HepG2 (cell line): ENCODE measurements at regions not wholly inside any gene's neighbourhood (a gene's known extent, or its start where the extent isn't known, plus 50 kb on each side); places are given as distances from the start of the nearest gene placed in this dataset.

ENCODE experiments used
- ATAC-seq: fragments of 200-7000 bp; cut with Tn5 transposase; 3 replicates; pipeline ENCODE4 v1.9.1; 2020; ENCODE audit warnings: mild to moderate bottlenecking, moderate library complexity
- BruUV-seq: library from RNA; stranded (reverse); fragments of 400-500 nt; replicated peaks from 2 replicates; lab custom pipeline; 2021; lab: Mats Ljungman, UMichigan
- CTCF ChIA-PET: fragments of 300-600 bp; formaldehyde crosslinking; extraction: SDS; loops from one replicate; lab custom pipeline; 2021; ENCODE audit warnings: low total read pairs, inconsistent platforms, low intra/inter-chr PET ratio; lab: Yijun Ruan, JAX
- POLR2A ChIA-PET: fragments of 350-600 bp; sonication (Branson Sonifier 250); formaldehyde crosslinking; loops from one replicate; lab custom pipeline; 2020; ENCODE audit warnings: antibody characterized with exemption, inconsistent platforms; lab: Yijun Ruan, JAX
- DNase-seq: peaks from one replicate; pipeline ENCODE4 v3.0.0-alpha.2; 2015; ENCODE audit warnings: low spot score
- FAIRE-seq: peaks from 3 replicates; lab custom pipeline; 2011; peaks lifted over from hg19 to GRCh38; lab: Jason Lieb, UNC
- H2AFZ ChIP-seq: one replicate; pipeline ENCODE4 v1.6.1; 2011; ENCODE audit warnings: low read length, inconsistent platforms
- H3K27ac ChIP-seq: fragments of 300-600 bp; 3 replicates; pipeline ENCODE4 v1.8.0; 2011; ENCODE audit warnings: mixed run types, mild to moderate bottlenecking, mixed read lengths, low read length, inconsistent platforms; ENCODE audit not compliant: insufficient read depth; ENCODE audit errors: extremely low read length
- H3K27me3 ChIP-seq, 2 experiments: fragments of 200-600 bp in 1 of 2; 2 replicates in 1 of 2; 3 replicates in 1 of 2; pipeline versions ENCODE4 v1.6.0 to v1.8.0; 2011; ENCODE audit warnings: low read length in 2 of 2, mild to moderate bottlenecking in 2 of 2, moderate library complexity in 2 of 2, inconsistent platforms in 1 of 2; ENCODE audit not compliant: insufficient read depth in 2 of 2, control insufficient read depth in 1 of 2
- H3K36me3 ChIP-seq, 2 experiments: fragments of 200-600 bp in 1 of 2; replicated peaks in 1 of 2; 2 replicates in 1 of 2; 3 replicates in 1 of 2; pipeline versions ENCODE4 v1.5.1 to v1.8.0; 2011; ENCODE audit warnings: low read length in 2 of 2, inconsistent platforms in 1 of 2; ENCODE audit not compliant: insufficient read depth in 2 of 2, control insufficient read depth in 1 of 2
- H3K4me1 ChIP-seq: 2 replicates; pipeline ENCODE4 v1.5.1; 2012; ENCODE audit warnings: low read length, inconsistent platforms; ENCODE audit not compliant: insufficient read depth
- H3K4me2 ChIP-seq: 2 replicates; pipeline ENCODE4 v1.6.0; 2011; ENCODE audit warnings: low read depth, low read length, inconsistent platforms
- H3K4me3 ChIP-seq, 3 experiments: fragments of 200-600 bp in 1 of 3; sonication (generic), shearing (Covaris generic) in 1 of 3; replicated peaks in 1 of 3; 2 replicates each; pipeline ENCODE4 v1.5.1; 2011 to 2016; ENCODE audit warnings: low read length in 3 of 3, inconsistent platforms in 2 of 3, low read depth in 2 of 3, mild to moderate bottlenecking in 2 of 3, control low read depth in 1 of 3, mixed read lengths in 1 of 3; ENCODE audit not compliant: insufficient read depth in 1 of 3
- H3K79me2 ChIP-seq: one replicate; pipeline ENCODE4 v1.6.1; 2011; ENCODE audit warnings: low read length, inconsistent platforms; ENCODE audit not compliant: insufficient read depth
- H3K9ac ChIP-seq: 2 replicates; pipeline ENCODE4 v1.6.0; 2011; ENCODE audit warnings: mild to moderate bottlenecking, low read depth, low read length, inconsistent platforms; ENCODE audit not compliant: insufficient read depth
- H3K9me3 ChIP-seq: 2 replicates; pipeline ENCODE4 v1.5.1; 2012; ENCODE audit warnings: mild to moderate bottlenecking, low read length
- H4K20me1 ChIP-seq: 2 replicates; pipeline ENCODE4 v1.6.0; 2011; ENCODE audit warnings: inconsistent platforms, mild to moderate bottlenecking, low read length, moderate library complexity; ENCODE audit not compliant: insufficient read depth
- HES4 ChIP-seq: sonication (generic); formaldehyde crosslinking; IDR thresholded peaks from 2 replicates; pipeline ENCODE4 v1.9.0; 2021; ENCODE audit warnings: mild to moderate bottlenecking, missing genetic modification reagents, borderline replicate concordance
- SPEN ChIP-seq: sonication (generic); formaldehyde crosslinking; IDR thresholded peaks from 2 replicates; pipeline ENCODE4 v1.5.1; 2020; ENCODE audit warnings: low read depth, mild to moderate bottlenecking, missing genetic modification reagents
- ZNF292 ChIP-seq: sonication (generic); formaldehyde crosslinking; IDR thresholded peaks from 2 replicates; pipeline ENCODE4 v1.8.1; 2022; ENCODE audit warnings: mild to moderate bottlenecking, low read depth, missing genetic modification reagents, borderline replicate concordance
- ZNF317 ChIP-seq: sonication (generic); formaldehyde crosslinking; IDR thresholded peaks from 2 replicates; pipeline ENCODE4 v1.5.0; 2020; ENCODE audit warnings: mild to moderate bottlenecking, missing genetic modification reagents
- ZNF614 ChIP-seq: IDR thresholded peaks from 2 replicates; pipeline ENCODE4 v1.6.1; 2018; ENCODE audit warnings: missing biosample characterization, missing genetic modification reagents, inconsistent platforms, borderline replicate concordance
- ZNF713 ChIP-seq: sonication (generic); formaldehyde crosslinking; IDR thresholded peaks from 2 replicates; pipeline ENCODE4 v1.4.0; 2020; ENCODE audit warnings: mild to moderate bottlenecking, missing genetic modification reagents
- WGBS: methylation state at CpG from one replicate; pipeline ENCODE4 v1.1.6; 2017; ENCODE audit warnings: low lambda C conversion rate; 5-methylcytosine and 5-hydroxymethylcytosine counted together
- in situ Hi-C: cut with HindIII; loops from 2 replicates; pipeline ENCODE4 v1.10.0; 2017; ENCODE audit warnings: low pct_unique_long_range_greater_than_20kb; ENCODE audit not compliant: extremely low pct_ligation_motif_present
- intact Hi-C: fragments of 100-400 bp; cut with micrococcal nuclease; formaldehyde crosslinking; loops from one replicate; pipeline ENCODE4 v1.10.0; 2022; ENCODE audit not compliant: unreplicated experiment
- TF ChIP-seq, protein P1 (sequence below), 2 experiments: fragments of 450-650 bp in 1 of 2; sonication (generic) in 1 of 2; formaldehyde crosslinking in 1 of 2; IDR thresholded peaks; 2 replicates each; pipeline versions ENCODE4 v1.6.1 to v1.8.0; 2016 to 2022; ENCODE audit warnings: antibody characterized with exemption in 1 of 2, mild to moderate bottlenecking in 1 of 2, missing genetic modification reagents in 1 of 2
- TF ChIP-seq, protein P2 (sequence below): sonication (generic); formaldehyde crosslinking; IDR thresholded peaks from 2 replicates; pipeline ENCODE4 v1.4.0; 2020; ENCODE audit warnings: missing genetic modification reagents
- TF ChIP-seq, protein P3 (sequence below): sonication (generic); formaldehyde crosslinking; IDR thresholded peaks from 2 replicates; pipeline ENCODE4 v1.4.0; 2020; ENCODE audit warnings: missing genetic modification reagents

DNA sequence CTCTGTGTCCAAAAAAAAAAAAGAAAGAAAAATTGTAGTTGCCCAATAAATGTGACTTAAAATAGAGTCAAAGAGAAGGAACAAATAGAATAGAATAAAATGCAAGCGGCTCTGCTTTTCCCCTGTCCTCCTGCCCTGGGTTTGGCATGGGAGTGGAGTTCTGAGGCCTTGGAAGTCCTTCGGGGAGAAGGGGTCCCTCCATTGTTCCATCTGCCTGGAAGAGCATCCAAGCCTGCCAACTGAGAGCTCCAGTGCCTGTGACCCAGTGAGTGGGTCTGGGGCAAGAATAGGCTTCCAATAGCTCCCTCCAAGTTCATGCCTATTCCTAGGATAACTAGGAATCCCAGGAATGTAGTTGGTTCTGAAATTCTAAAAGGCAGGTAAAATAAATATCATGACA, 321.4 kb downstream of the MYCN start:
- DNase-seq = no peak
- H3K4me1 ChIP-seq = no peaks in the 10 kb centered on the region
- 44% methylated on average over 2 of the region's 2 CpGs for WGBS
- H3K9ac ChIP-seq = no peak overlapping the region
- H2AFZ ChIP-seq = no peak overlapping the region
- in situ Hi-C loops = no loop called here
- POLR2A ChIA-PET = no interaction called here
- no peaks in the 10 kb centered on the region for H3K27me3 ChIP-seq
- no peaks in the 10 kb centered on the region for H4K20me1 ChIP-seq
- TF ChIP-seq ZNF317 = no peak
- TF ChIP-seq, protein P1, sequence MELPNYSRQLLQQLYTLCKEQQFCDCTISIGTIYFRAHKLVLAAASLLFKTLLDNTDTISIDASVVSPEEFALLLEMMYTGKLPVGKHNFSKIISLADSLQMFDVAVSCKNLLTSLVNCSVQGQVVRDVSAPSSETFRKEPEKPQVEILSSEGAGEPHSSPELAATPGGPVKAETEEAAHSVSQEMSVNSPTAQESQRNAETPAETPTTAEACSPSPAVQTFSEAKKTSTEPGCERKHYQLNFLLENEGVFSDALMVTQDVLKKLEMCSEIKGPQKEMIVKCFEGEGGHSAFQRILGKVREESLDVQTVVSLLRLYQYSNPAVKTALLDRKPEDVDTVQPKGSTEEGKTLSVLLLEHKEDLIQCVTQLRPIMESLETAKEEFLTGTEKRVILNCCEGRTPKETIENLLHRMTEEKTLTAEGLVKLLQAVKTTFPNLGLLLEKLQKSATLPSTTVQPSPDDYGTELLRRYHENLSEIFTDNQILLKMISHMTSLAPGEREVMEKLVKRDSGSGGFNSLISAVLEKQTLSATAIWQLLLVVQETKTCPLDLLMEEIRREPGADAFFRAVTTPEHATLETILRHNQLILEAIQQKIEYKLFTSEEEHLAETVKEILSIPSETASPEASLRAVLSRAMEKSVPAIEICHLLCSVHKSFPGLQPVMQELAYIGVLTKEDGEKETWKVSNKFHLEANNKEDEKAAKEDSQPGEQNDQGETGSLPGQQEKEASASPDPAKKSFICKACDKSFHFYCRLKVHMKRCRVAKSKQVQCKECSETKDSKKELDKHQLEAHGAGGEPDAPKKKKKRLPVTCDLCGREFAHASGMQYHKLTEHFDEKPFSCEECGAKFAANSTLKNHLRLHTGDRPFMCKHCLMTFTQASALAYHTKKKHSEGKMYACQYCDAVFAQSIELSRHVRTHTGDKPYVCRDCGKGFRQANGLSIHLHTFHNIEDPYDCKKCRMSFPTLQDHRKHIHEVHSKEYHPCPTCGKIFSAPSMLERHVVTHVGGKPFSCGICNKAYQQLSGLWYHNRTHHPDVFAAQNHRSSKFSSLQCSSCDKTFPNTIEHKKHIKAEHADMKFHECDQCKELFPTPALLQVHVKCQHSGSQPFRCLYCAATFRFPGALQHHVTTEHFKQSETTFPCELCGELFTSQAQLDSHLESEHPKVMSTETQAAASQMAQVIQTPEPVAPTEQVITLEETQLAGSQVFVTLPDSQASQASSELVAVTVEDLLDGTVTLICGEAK (IDR thresholded peaks at IDR 0.05) = no peak
- TF ChIP-seq, protein P1 (CRISPR knock-in tag; IDR thresholded peaks at IDR 0.05) = no peak
- TF ChIP-seq ZNF614 (CRISPR knock-in tag) = no peak
- TF ChIP-seq, protein P2, sequence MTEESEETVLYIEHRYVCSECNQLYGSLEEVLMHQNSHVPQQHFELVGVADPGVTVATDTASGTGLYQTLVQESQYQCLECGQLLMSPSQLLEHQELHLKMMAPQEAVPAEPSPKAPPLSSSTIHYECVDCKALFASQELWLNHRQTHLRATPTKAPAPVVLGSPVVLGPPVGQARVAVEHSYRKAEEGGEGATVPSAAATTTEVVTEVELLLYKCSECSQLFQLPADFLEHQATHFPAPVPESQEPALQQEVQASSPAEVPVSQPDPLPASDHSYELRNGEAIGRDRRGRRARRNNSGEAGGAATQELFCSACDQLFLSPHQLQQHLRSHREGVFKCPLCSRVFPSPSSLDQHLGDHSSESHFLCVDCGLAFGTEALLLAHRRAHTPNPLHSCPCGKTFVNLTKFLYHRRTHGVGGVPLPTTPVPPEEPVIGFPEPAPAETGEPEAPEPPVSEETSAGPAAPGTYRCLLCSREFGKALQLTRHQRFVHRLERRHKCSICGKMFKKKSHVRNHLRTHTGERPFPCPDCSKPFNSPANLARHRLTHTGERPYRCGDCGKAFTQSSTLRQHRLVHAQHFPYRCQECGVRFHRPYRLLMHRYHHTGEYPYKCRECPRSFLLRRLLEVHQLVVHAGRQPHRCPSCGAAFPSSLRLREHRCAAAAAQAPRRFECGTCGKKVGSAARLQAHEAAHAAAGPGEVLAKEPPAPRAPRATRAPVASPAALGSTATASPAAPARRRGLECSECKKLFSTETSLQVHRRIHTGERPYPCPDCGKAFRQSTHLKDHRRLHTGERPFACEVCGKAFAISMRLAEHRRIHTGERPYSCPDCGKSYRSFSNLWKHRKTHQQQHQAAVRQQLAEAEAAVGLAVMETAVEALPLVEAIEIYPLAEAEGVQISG (CRISPR knock-in tag) = no peak
- no peak for TF ChIP-seq HES4 (CRISPR knock-in tag)
- TF ChIP-seq, protein P3, sequence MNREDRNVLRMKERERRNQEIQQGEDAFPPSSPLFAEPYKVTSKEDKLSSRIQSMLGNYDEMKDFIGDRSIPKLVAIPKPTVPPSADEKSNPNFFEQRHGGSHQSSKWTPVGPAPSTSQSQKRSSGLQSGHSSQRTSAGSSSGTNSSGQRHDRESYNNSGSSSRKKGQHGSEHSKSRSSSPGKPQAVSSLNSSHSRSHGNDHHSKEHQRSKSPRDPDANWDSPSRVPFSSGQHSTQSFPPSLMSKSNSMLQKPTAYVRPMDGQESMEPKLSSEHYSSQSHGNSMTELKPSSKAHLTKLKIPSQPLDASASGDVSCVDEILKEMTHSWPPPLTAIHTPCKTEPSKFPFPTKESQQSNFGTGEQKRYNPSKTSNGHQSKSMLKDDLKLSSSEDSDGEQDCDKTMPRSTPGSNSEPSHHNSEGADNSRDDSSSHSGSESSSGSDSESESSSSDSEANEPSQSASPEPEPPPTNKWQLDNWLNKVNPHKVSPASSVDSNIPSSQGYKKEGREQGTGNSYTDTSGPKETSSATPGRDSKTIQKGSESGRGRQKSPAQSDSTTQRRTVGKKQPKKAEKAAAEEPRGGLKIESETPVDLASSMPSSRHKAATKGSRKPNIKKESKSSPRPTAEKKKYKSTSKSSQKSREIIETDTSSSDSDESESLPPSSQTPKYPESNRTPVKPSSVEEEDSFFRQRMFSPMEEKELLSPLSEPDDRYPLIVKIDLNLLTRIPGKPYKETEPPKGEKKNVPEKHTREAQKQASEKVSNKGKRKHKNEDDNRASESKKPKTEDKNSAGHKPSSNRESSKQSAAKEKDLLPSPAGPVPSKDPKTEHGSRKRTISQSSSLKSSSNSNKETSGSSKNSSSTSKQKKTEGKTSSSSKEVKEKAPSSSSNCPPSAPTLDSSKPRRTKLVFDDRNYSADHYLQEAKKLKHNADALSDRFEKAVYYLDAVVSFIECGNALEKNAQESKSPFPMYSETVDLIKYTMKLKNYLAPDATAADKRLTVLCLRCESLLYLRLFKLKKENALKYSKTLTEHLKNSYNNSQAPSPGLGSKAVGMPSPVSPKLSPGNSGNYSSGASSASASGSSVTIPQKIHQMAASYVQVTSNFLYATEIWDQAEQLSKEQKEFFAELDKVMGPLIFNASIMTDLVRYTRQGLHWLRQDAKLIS (CRISPR knock-in tag) = no peak
- no peak for TF ChIP-seq ZNF713 (CRISPR knock-in tag)
- no peak for TF ChIP-seq ZNF292 (CRISPR knock-in tag)
- no peak for TF ChIP-seq SPEN (CRISPR knock-in tag)
- TF ChIP-seq, all 625 proteins: peak for 0
- ATAC-seq = no peak
- no peaks in the 10 kb centered on the region for H3K36me3 ChIP-seq
- H3K79me2 ChIP-seq = no peaks in the 10 kb centered on the region
- H3K4me3 ChIP-seq = no peak overlapping the region
- no peak overlapping the region for H3K27ac ChIP-seq
- CTCF ChIA-PET = no interaction called here
- BruUV-seq = no TSS peak
- H3K9me3 ChIP-seq = no peaks in the 10 kb centered on the region
- intact Hi-C loops = no loop called here
- H3K4me2 ChIP-seq = no peak overlapping the region
- no peak for FAIRE-seq
